SK-N-MC (cell line): ENCODE measurements at regions not wholly inside any gene's neighbourhood (a gene's known extent, or its start where the extent isn't known, plus 50 kb on each side); places are given as distances from the start of the nearest gene placed in this dataset.

Source experiments
- EZH2 ChIP-seq: fragments of 200-600 bp; sonication (generic); IDR thresholded peaks from one replicate; pipeline ENCODE4 v1.6.1; 2017; ENCODE audit warnings: antibody characterized with exemption
- FOXP2 ChIP-seq: optimal IDR thresholded peaks from 2 replicates; pipeline ENCODE3; 2011; ENCODE audit warnings: mild to moderate bottlenecking, moderate library complexity; ENCODE audit not compliant: insufficient read depth; ENCODE audit errors: extremely low read length, control extremely low read depth
- POLR2AphosphoS5 ChIP-seq: IDR thresholded peaks from 2 replicates; pipeline ENCODE4 v1.6.1; 2012; ENCODE audit warnings: mild to moderate bottlenecking, low read depth, low read length, borderline replicate concordance

- TF ChIP-seq POLR2AphosphoS5 (no peak), EZH2 (no peak), FOXP2 (no peak)
These were observed 224.5 kb upstream of the PSMD7 start for GRCh38 chr16:74071996-74072535.
